HK-2 (cell line): ENCODE measurements at regions not wholly inside any gene's neighbourhood (a gene's known extent, or its start where the extent isn't known, plus 50 kb on each side); places are given as distances from the start of the nearest gene placed in this dataset.
A peak's percentile ranks its signal among the peaks of the same experiment; 100 is the strongest.
"Not testable (repeated sequence)": the region's sequence is repeated elsewhere in the genome, so short reads cannot be mapped to it uniquely, and the experiment has no call there.

Experiments used
- DNase-seq: peaks from one replicate; pipeline ENCODE4 v3.0.0-alpha.2; 2018; ENCODE audit not compliant: unreplicated experiment

- DNase-seq, result no peak
These were observed 129.7 kb upstream of the SLC4A4 start for GRCh38 chr4:71209161-71209560.

GRCh38 chr4:71210823-71211222 lies 128.0 kb upstream of the SLC4A4 start:
- no peak for DNase-seq

- no peak for DNase-seq
These were observed 127.1 kb upstream of the SLC4A4 start for GRCh38 chr4:71211748-71212147.

- DNase-seq, result no peak
These were observed 126.6 kb upstream of the SLC4A4 start for GRCh38 chr4:71212216-71212615.

- DNase-seq, result no peak
These were observed 124.2 kb upstream of the SLC4A4 start for GRCh38 chr4:71214578-71214977.

- no peak for DNase-seq
These were observed 122.4 kb upstream of the SLC4A4 start for GRCh38 chr4:71216316-71216959.

GRCh38 chr4:71217688-71218087 lies 121.1 kb upstream of the SLC4A4 start:
- no peak for DNase-seq

- DNase-seq, result not testable (repeated sequence)
These were observed 118.0 kb upstream of the SLC4A4 start for GRCh38 chr4:71220848-71221247.

- DNase-seq, result no peak
These were observed 117.0 kb upstream of the SLC4A4 start for GRCh38 chr4:71221510-71222466.

GRCh38 chr4:71222661-71223060 lies 116.2 kb upstream of the SLC4A4 start:
- DNase-seq, result no peak

GRCh38 chr4:71229477-71230270 lies 109.1 kb upstream of the SLC4A4 start:
- peak; percentile 25 for DNase-seq

- DNase-seq, result no peak
These were observed 108.3 kb upstream of the SLC4A4 start for GRCh38 chr4:71230271-71231128.

- DNase-seq, result no peak
These were observed 107.4 kb upstream of the SLC4A4 start for GRCh38 chr4:71231129-71232055.

- no peak for DNase-seq
These were observed 106.8 kb upstream of the SLC4A4 start for GRCh38 chr4:71232056-71232430.

- no peak for DNase-seq
These were observed 106.0 kb upstream of the SLC4A4 start for GRCh38 chr4:71232846-71233245.

- no peak for DNase-seq
These were observed 103.3 kb upstream of the SLC4A4 start for GRCh38 chr4:71235311-71236201.

- DNase-seq, result no peak
These were observed 102.6 kb upstream of the SLC4A4 start for GRCh38 chr4:71236226-71236625.

- DNase-seq, result no peak
These were observed 101.2 kb upstream of the SLC4A4 start for GRCh38 chr4:71237641-71238040.

GRCh38 chr4:71239365-71239764 lies 99.5 kb upstream of the SLC4A4 start:
- no peak for DNase-seq
